ENCODE measurements at regions not wholly inside any gene's neighbourhood (a gene's known extent, or its start where the extent isn't known, plus 50 kb on each side); places are given as distances from the start of the nearest gene placed in this dataset.
A peak's percentile ranks its signal among the peaks of the same experiment; 100 is the strongest.

- H3K36me3 ChIP-seq (ENCODE audit: control insufficient read depth in 4 of 4, insufficient read depth in 4 of 4, low read length in 3 of 4), result no peaks in the 10 kb centered on the region
- WGBS (ENCODE audit: insufficient coverage), result 41% methylated on average over 26 of the region's 29 CpGs
- ChIA-PET CTCF (no interaction called here), POLR2A (no interaction called here)
- DNase-seq, result no peak
- no peak overlapping the region for H3K4me3 ChIP-seq (ENCODE audit: control insufficient read depth in 1 of 7, extremely low read depth in 1 of 7, insufficient read depth in 4 of 7, low read depth in 2 of 7, low read length in 6 of 7)
- peaks cover 0 to 3% (median 0%) of the 10 kb centered on the region in 5 experiments for H3K9me3 ChIP-seq (ENCODE audit: control extremely low read depth in 1 of 5, control insufficient read depth in 4 of 5, insufficient read depth in 2 of 5, low read depth in 1 of 5, low read length in 4 of 5)
- H3K27me3 ChIP-seq (replicated peaks in 2 of 5; ENCODE audit: control insufficient read depth in 4 of 5, insufficient read depth in 5 of 5, low read length in 4 of 5), result peaks cover 0 to 13% (median 0%) of the 10 kb centered on the region in 5 experiments
- H3K4me1 ChIP-seq (ENCODE audit: control extremely low read depth in 1 of 4, control insufficient read depth in 4 of 4, insufficient read depth in 4 of 4, low read length in 3 of 4), result no peaks in the 10 kb centered on the region
- no peak overlapping the region for H3K27ac ChIP-seq (ENCODE audit: insufficient read depth in 1 of 2, low read depth in 1 of 2, low read length in 2 of 2, poor library complexity in 1 of 2, severe bottlenecking in 2 of 2)
Measured at GRCh38 chr14:28264306-28264705, 502.3 kb upstream of the FOXG1 start.

GRCh38 chr14:28272270-28272669 is 494.3 kb upstream of the FOXG1 start:
- Histone ChIP-seq H3K36me3 (ENCODE audit: control insufficient read depth in 4 of 4, insufficient read depth in 4 of 4, low read length in 3 of 4) (no peaks in the 10 kb centered on the region), H3K9me3 (ENCODE audit: control extremely low read depth in 1 of 5, control insufficient read depth in 4 of 5, insufficient read depth in 2 of 5, low read depth in 1 of 5, low read length in 4 of 5) (no peaks in the 10 kb centered on the region), H3K4me3 (ENCODE audit: control insufficient read depth in 1 of 7, extremely low read depth in 1 of 7, insufficient read depth in 4 of 7, low read depth in 2 of 7, low read length in 6 of 7) (no peak overlapping the region), H3K27ac (ENCODE audit: insufficient read depth in 1 of 2, low read depth in 1 of 2, low read length in 2 of 2, poor library complexity in 1 of 2, severe bottlenecking in 2 of 2) (no peak overlapping the region), H3K4me1 (ENCODE audit: control extremely low read depth in 1 of 4, control insufficient read depth in 4 of 4, insufficient read depth in 4 of 4, low read length in 3 of 4) (no peaks in the 10 kb centered on the region), H3K27me3 (replicated peaks in 2 of 5; ENCODE audit: control insufficient read depth in 4 of 5, insufficient read depth in 5 of 5, low read length in 4 of 5) (no peaks in the 10 kb centered on the region)
- CTCF ChIA-PET, result no interaction called here
- no peak for DNase-seq
- 92% methylated on average over 1 of the region's 1 CpG for WGBS (ENCODE audit: insufficient coverage)
- POLR2A ChIA-PET, result no interaction called here

GRCh38 chr14:28280530-28280929 is 486.1 kb upstream of the FOXG1 start:
- H3K4me1 ChIP-seq (ENCODE audit: control extremely low read depth in 1 of 4, control insufficient read depth in 4 of 4, insufficient read depth in 4 of 4, low read length in 3 of 4), result no peaks in the 10 kb centered on the region
- H3K36me3 ChIP-seq (ENCODE audit: control insufficient read depth in 4 of 4, insufficient read depth in 4 of 4, low read length in 3 of 4), result no peaks in the 10 kb centered on the region
- ChIA-PET POLR2A (no interaction called here), CTCF (no interaction called here)
- 89% methylated on average over 3 of the region's 5 CpGs for WGBS (ENCODE audit: insufficient coverage)
- H3K4me3 ChIP-seq (ENCODE audit: control insufficient read depth in 1 of 7, extremely low read depth in 1 of 7, insufficient read depth in 4 of 7, low read depth in 2 of 7, low read length in 6 of 7), result no peak overlapping the region
- no peaks in the 10 kb centered on the region for H3K9me3 ChIP-seq (ENCODE audit: control extremely low read depth in 1 of 5, control insufficient read depth in 4 of 5, insufficient read depth in 2 of 5, low read depth in 1 of 5, low read length in 4 of 5)
- H3K27me3 ChIP-seq (replicated peaks in 2 of 5; ENCODE audit: control insufficient read depth in 4 of 5, insufficient read depth in 5 of 5, low read length in 4 of 5), result no peaks in the 10 kb centered on the region
- H3K27ac ChIP-seq (ENCODE audit: insufficient read depth in 1 of 2, low read depth in 1 of 2, low read length in 2 of 2, poor library complexity in 1 of 2, severe bottlenecking in 2 of 2), result no peak overlapping the region
- no peak for DNase-seq

GRCh38 chr14:28280997-28281598 is 485.5 kb upstream of the FOXG1 start:
- ChIA-PET CTCF (no interaction called here), POLR2A (no interaction called here)
- H3K27me3 ChIP-seq (replicated peaks in 2 of 5; ENCODE audit: control insufficient read depth in 4 of 5, insufficient read depth in 5 of 5, low read length in 4 of 5), result no peaks in the 10 kb centered on the region
- no peak for DNase-seq
- H3K27ac ChIP-seq (ENCODE audit: insufficient read depth in 1 of 2, low read depth in 1 of 2, low read length in 2 of 2, poor library complexity in 1 of 2, severe bottlenecking in 2 of 2), result no peak overlapping the region
- H3K4me3 ChIP-seq (ENCODE audit: control insufficient read depth in 1 of 7, extremely low read depth in 1 of 7, insufficient read depth in 4 of 7, low read depth in 2 of 7, low read length in 6 of 7), result no peak overlapping the region
- WGBS (ENCODE audit: insufficient coverage), result no CpG with 5 or more reads among the region's 2 CpGs
- no peaks in the 10 kb centered on the region for H3K9me3 ChIP-seq (ENCODE audit: control extremely low read depth in 1 of 5, control insufficient read depth in 4 of 5, insufficient read depth in 2 of 5, low read depth in 1 of 5, low read length in 4 of 5)
- no peaks in the 10 kb centered on the region for H3K36me3 ChIP-seq (ENCODE audit: control insufficient read depth in 4 of 4, insufficient read depth in 4 of 4, low read length in 3 of 4)
- H3K4me1 ChIP-seq (ENCODE audit: control extremely low read depth in 1 of 4, control insufficient read depth in 4 of 4, insufficient read depth in 4 of 4, low read length in 3 of 4), result no peaks in the 10 kb centered on the region

GRCh38 chr14:28284546-28285300 is 481.9 kb upstream of the FOXG1 start:
- H3K27me3 ChIP-seq (replicated peaks in 2 of 5; ENCODE audit: control insufficient read depth in 4 of 5, insufficient read depth in 5 of 5, low read length in 4 of 5), result no peaks in the 10 kb centered on the region
- no peak overlapping the region for H3K4me3 ChIP-seq (ENCODE audit: control insufficient read depth in 1 of 7, extremely low read depth in 1 of 7, insufficient read depth in 4 of 7, low read depth in 2 of 7, low read length in 6 of 7)
- no peak for DNase-seq
- POLR2A ChIA-PET, result no interaction called here
- H3K4me1 ChIP-seq (ENCODE audit: control extremely low read depth in 1 of 4, control insufficient read depth in 4 of 4, insufficient read depth in 4 of 4, low read length in 3 of 4), result no peaks in the 10 kb centered on the region
- no peak overlapping the region for H3K27ac ChIP-seq (ENCODE audit: insufficient read depth in 1 of 2, low read depth in 1 of 2, low read length in 2 of 2, poor library complexity in 1 of 2, severe bottlenecking in 2 of 2)
- CTCF ChIA-PET, result no interaction called here
- 80% methylated on average over 3 of the region's 6 CpGs for WGBS (ENCODE audit: insufficient coverage)
- no peaks in the 10 kb centered on the region for H3K9me3 ChIP-seq (ENCODE audit: control extremely low read depth in 1 of 5, control insufficient read depth in 4 of 5, insufficient read depth in 2 of 5, low read depth in 1 of 5, low read length in 4 of 5)
- no peaks in the 10 kb centered on the region for H3K36me3 ChIP-seq (ENCODE audit: control insufficient read depth in 4 of 4, insufficient read depth in 4 of 4, low read length in 3 of 4)

- H3K27me3 ChIP-seq (replicated peaks in 2 of 5; ENCODE audit: control insufficient read depth in 4 of 5, insufficient read depth in 5 of 5, low read length in 4 of 5), result peaks cover 0 to 1% (median 0%) of the 10 kb centered on the region in 5 experiments
- no peaks in the 10 kb centered on the region for H3K9me3 ChIP-seq (ENCODE audit: control extremely low read depth in 1 of 5, control insufficient read depth in 4 of 5, insufficient read depth in 2 of 5, low read depth in 1 of 5, low read length in 4 of 5)
- no peak overlapping the region for H3K4me3 ChIP-seq (ENCODE audit: control insufficient read depth in 1 of 7, extremely low read depth in 1 of 7, insufficient read depth in 4 of 7, low read depth in 2 of 7, low read length in 6 of 7)
- ChIA-PET CTCF (interaction anchor here (1.0 to 1.4 kb wide), 4 partner anchors 13 to 315 kb away, joined by 3 to 4 read pairs (median 4); no protein-coding TSS in a partner anchor), POLR2A (no interaction called here)
- H3K27ac ChIP-seq (ENCODE audit: insufficient read depth in 1 of 2, low read depth in 1 of 2, low read length in 2 of 2, poor library complexity in 1 of 2, severe bottlenecking in 2 of 2), result no peak overlapping the region
- no peaks in the 10 kb centered on the region for H3K4me1 ChIP-seq (ENCODE audit: control extremely low read depth in 1 of 4, control insufficient read depth in 4 of 4, insufficient read depth in 4 of 4, low read length in 3 of 4)
- WGBS (ENCODE audit: insufficient coverage), result 9% methylated on average over 6 of the region's 6 CpGs
- DNase-seq, result peak; percentile 11 to 62 (median 58)
- H3K36me3 ChIP-seq (ENCODE audit: control insufficient read depth in 4 of 4, insufficient read depth in 4 of 4, low read length in 3 of 4), result no peaks in the 10 kb centered on the region
Measured at GRCh38 chr14:28294834-28295440, 471.6 kb upstream of the FOXG1 start.

GRCh38 chr14:28297559-28297958 is 469.0 kb upstream of the FOXG1 start:
- DNase-seq, result no peak
- Histone ChIP-seq H3K27ac (ENCODE audit: insufficient read depth in 1 of 2, low read depth in 1 of 2, low read length in 2 of 2, poor library complexity in 1 of 2, severe bottlenecking in 2 of 2) (no peak overlapping the region), H3K27me3 (replicated peaks in 2 of 5; ENCODE audit: control insufficient read depth in 4 of 5, insufficient read depth in 5 of 5, low read length in 4 of 5) (peaks cover 0 to 1% (median 0%) of the 10 kb centered on the region in 5 experiments), H3K4me1 (ENCODE audit: control extremely low read depth in 1 of 4, control insufficient read depth in 4 of 4, insufficient read depth in 4 of 4, low read length in 3 of 4) (no peaks in the 10 kb centered on the region), H3K9me3 (ENCODE audit: control extremely low read depth in 1 of 5, control insufficient read depth in 4 of 5, insufficient read depth in 2 of 5, low read depth in 1 of 5, low read length in 4 of 5) (peaks cover 0 to 4% (median 0%) of the 10 kb centered on the region in 5 experiments), H3K36me3 (ENCODE audit: control insufficient read depth in 4 of 4, insufficient read depth in 4 of 4, low read length in 3 of 4) (no peaks in the 10 kb centered on the region), H3K4me3 (ENCODE audit: control insufficient read depth in 1 of 7, extremely low read depth in 1 of 7, insufficient read depth in 4 of 7, low read depth in 2 of 7, low read length in 6 of 7) (no peak overlapping the region)
- POLR2A ChIA-PET, result no interaction called here
- CTCF ChIA-PET, result no interaction called here
- WGBS (ENCODE audit: insufficient coverage), result 100% methylated on average over 1 of the region's 1 CpG
